Effector memory CD4-positive, alpha-beta T cell (primary cell): ENCODE measurements at regions not wholly inside any gene's neighbourhood (a gene's known extent, or its start where the extent isn't known, plus 50 kb on each side); places are given as distances from the start of the nearest gene placed in this dataset.

Source experiments
- DNase-seq, 3 donors: peaks; one replicate each; pipeline ENCODE4 v3.0.0-alpha.2; 2020
- H3K27ac ChIP-seq: 2 replicates; pipeline ENCODE4 v1.7.0; 2013; ENCODE audit warnings: mild to moderate bottlenecking, low read length, moderate library complexity; ENCODE audit not compliant: insufficient read depth, poor library complexity, severe bottlenecking
- H3K27me3 ChIP-seq: replicated peaks from 2 replicates; pipeline ENCODE4 v1.7.0; 2013; ENCODE audit warnings: mild to moderate bottlenecking, low read length; ENCODE audit not compliant: insufficient read depth, control insufficient read depth, poor library complexity, severe bottlenecking
- H3K36me3 ChIP-seq: 2 replicates; pipeline ENCODE4 v1.7.0; 2013; ENCODE audit warnings: mild to moderate bottlenecking, low read length, moderate library complexity; ENCODE audit not compliant: control insufficient read depth, insufficient read depth
- H3K4me1 ChIP-seq: 2 replicates; pipeline ENCODE4 v1.7.0; 2013; ENCODE audit warnings: low read length, mild to moderate bottlenecking; ENCODE audit not compliant: control insufficient read depth, insufficient read depth, poor library complexity, severe bottlenecking
- H3K4me3 ChIP-seq: 2 replicates; pipeline ENCODE4 v1.7.0; 2013; ENCODE audit warnings: low read length, low read depth, mild to moderate bottlenecking; ENCODE audit not compliant: insufficient read depth, poor library complexity, severe bottlenecking
- H3K9me3 ChIP-seq: 2 replicates; pipeline ENCODE4 v1.7.0; 2013; ENCODE audit warnings: mild to moderate bottlenecking, low read length, moderate library complexity; ENCODE audit not compliant: control insufficient read depth

GRCh38 chr4:184320631-184321030 lies 103.0 kb upstream of the ENPP6 start:
- no peaks in the 10 kb centered on the region for H3K27me3 ChIP-seq
- H3K4me3 ChIP-seq: no peak overlapping the region
- H3K27ac ChIP-seq: no peak overlapping the region
- no peak for DNase-seq
- H3K4me1 ChIP-seq: no peaks in the 10 kb centered on the region
- no peaks in the 10 kb centered on the region for H3K36me3 ChIP-seq
- no peaks in the 10 kb centered on the region for H3K9me3 ChIP-seq

- no peak overlapping the region for H3K4me3 ChIP-seq
- no peaks in the 10 kb centered on the region for H3K9me3 ChIP-seq
- no peak for DNase-seq
- no peaks in the 10 kb centered on the region for H3K27me3 ChIP-seq
- H3K4me1 ChIP-seq: no peaks in the 10 kb centered on the region
- H3K27ac ChIP-seq: no peak overlapping the region
- no peaks in the 10 kb centered on the region for H3K36me3 ChIP-seq
These were observed 101.2 kb upstream of the ENPP6 start for GRCh38 chr4:184318852-184319251.

- no peaks in the 10 kb centered on the region for H3K4me1 ChIP-seq
- no peaks in the 10 kb centered on the region for H3K9me3 ChIP-seq
- H3K27ac ChIP-seq: no peak overlapping the region
- no peaks in the 10 kb centered on the region for H3K36me3 ChIP-seq
- H3K4me3 ChIP-seq: no peak overlapping the region
- DNase-seq: no peak
- no peaks in the 10 kb centered on the region for H3K27me3 ChIP-seq
These were observed 99.7 kb upstream of the ENPP6 start for GRCh38 chr4:184317234-184317918.

- no peaks in the 10 kb centered on the region for H3K4me1 ChIP-seq
- H3K9me3 ChIP-seq: no peaks in the 10 kb centered on the region
- no peaks in the 10 kb centered on the region for H3K27me3 ChIP-seq
- H3K4me3 ChIP-seq: no peak overlapping the region
- H3K27ac ChIP-seq: no peak overlapping the region
- no peaks in the 10 kb centered on the region for H3K36me3 ChIP-seq
- no peak for DNase-seq
These were observed 99.1 kb upstream of the ENPP6 start for GRCh38 chr4:184316821-184317220.

- Histone ChIP-seq H3K27ac (no peak overlapping the region), H3K36me3 (no peaks in the 10 kb centered on the region), H3K4me1 (peaks cover under 1% of the 10 kb centered on the region), H3K9me3 (no peaks in the 10 kb centered on the region), H3K4me3 (no peak overlapping the region), H3K27me3 (no peaks in the 10 kb centered on the region)
- DNase-seq: no peak
These were observed 98.1 kb upstream of the ENPP6 start for GRCh38 chr4:184315675-184316359.

GRCh38 chr4:184313702-184314659 lies 96.3 kb upstream of the ENPP6 start:
- no peaks in the 10 kb centered on the region for H3K36me3 ChIP-seq
- H3K27me3 ChIP-seq: no peaks in the 10 kb centered on the region
- peaks cover 8% of the 10 kb centered on the region for H3K4me1 ChIP-seq
- no peaks in the 10 kb centered on the region for H3K9me3 ChIP-seq
- no peak overlapping the region for H3K4me3 ChIP-seq
- DNase-seq: no peak
- H3K27ac ChIP-seq: no peak overlapping the region

GRCh38 chr4:184313058-184313581 lies 95.4 kb upstream of the ENPP6 start:
- Histone ChIP-seq H3K9me3 (no peaks in the 10 kb centered on the region), H3K36me3 (no peaks in the 10 kb centered on the region), H3K4me3 (no peak overlapping the region), H3K27ac (no peak overlapping the region), H3K27me3 (no peaks in the 10 kb centered on the region), H3K4me1 (peaks cover 8% of the 10 kb centered on the region)
- no peak for DNase-seq

GRCh38 chr4:184312126-184312525 lies 94.5 kb upstream of the ENPP6 start:
- Histone ChIP-seq H3K4me1 (peaks cover 8% of the 10 kb centered on the region), H3K27me3 (no peaks in the 10 kb centered on the region), H3K27ac (no peak overlapping the region), H3K9me3 (no peaks in the 10 kb centered on the region), H3K4me3 (no peak overlapping the region), H3K36me3 (no peaks in the 10 kb centered on the region)
- DNase-seq: no peak

GRCh38 chr4:184310881-184311709 lies 93.4 kb upstream of the ENPP6 start:
- Histone ChIP-seq H3K9me3 (no peaks in the 10 kb centered on the region), H3K27me3 (no peaks in the 10 kb centered on the region), H3K4me1 (peaks cover 8% of the 10 kb centered on the region), H3K27ac (no peak overlapping the region), H3K36me3 (no peaks in the 10 kb centered on the region), H3K4me3 (no peak overlapping the region)
- DNase-seq: no peak
